ENCODE measurements at regions not wholly inside any gene's neighbourhood (a gene's known extent, or its start where the extent isn't known, plus 50 kb on each side); places are given as distances from the start of the nearest gene placed in this dataset.

GRCh38 chr5:145500710-145501109, 334.4 kb downstream of the PRELID2 start:
- no peak overlapping the region for H3K9ac ChIP-seq (ENCODE audit: low read length)
- no peak overlapping the region for H3K27ac ChIP-seq (ENCODE audit: low read depth, low read length)
- H3K4me3 ChIP-seq (ENCODE audit: low read depth in 1 of 2, low read length in 2 of 2), result no peak overlapping the region
- no peaks in the 10 kb centered on the region for H3K27me3 ChIP-seq (ENCODE audit: control insufficient read depth in 1 of 2, insufficient read depth in 2 of 2, low read length in 2 of 2)
- H3K9me3 ChIP-seq (ENCODE audit: low read length), result no peaks in the 10 kb centered on the region
- H3K4me1 ChIP-seq (ENCODE audit: insufficient read depth, low read length), result no peaks in the 10 kb centered on the region
- H3K36me3 ChIP-seq (ENCODE audit: insufficient read depth, low read length), result no peaks in the 10 kb centered on the region

- Histone ChIP-seq H3K4me1 (ENCODE audit: insufficient read depth, low read length) (no peaks in the 10 kb centered on the region), H3K4me3 (ENCODE audit: low read depth in 1 of 2, low read length in 2 of 2) (no peak overlapping the region), H3K9me3 (ENCODE audit: low read length) (no peaks in the 10 kb centered on the region), H3K36me3 (ENCODE audit: insufficient read depth, low read length) (no peaks in the 10 kb centered on the region), H3K9ac (ENCODE audit: low read length) (no peak overlapping the region), H3K27ac (ENCODE audit: low read depth, low read length) (no peak overlapping the region), H3K27me3 (ENCODE audit: control insufficient read depth in 1 of 2, insufficient read depth in 2 of 2, low read length in 2 of 2) (no peaks in the 10 kb centered on the region)
Measured at GRCh38 chr5:145499483-145499882, 335.7 kb downstream of the PRELID2 start.

- H3K4me3 ChIP-seq (ENCODE audit: low read depth in 1 of 2, low read length in 2 of 2), result no peak overlapping the region
Measured at GRCh38 chr5:145497052-145497451, 338.1 kb downstream of the PRELID2 start.

GRCh38 chr5:145495741-145496140, 339.4 kb downstream of the PRELID2 start:
- Histone ChIP-seq H3K27me3 (ENCODE audit: control insufficient read depth in 1 of 2, insufficient read depth in 2 of 2, low read length in 2 of 2) (no peaks in the 10 kb centered on the region), H3K27ac (ENCODE audit: low read depth, low read length) (no peak overlapping the region)

More at GRCh38 chr5:145497052-145497451, 338.1 kb downstream of the PRELID2 start:
- Histone ChIP-seq H3K36me3 (ENCODE audit: insufficient read depth, low read length) (no peaks in the 10 kb centered on the region), H3K9me3 (ENCODE audit: low read length) (no peaks in the 10 kb centered on the region), H3K9ac (ENCODE audit: low read length) (no peak overlapping the region), H3K27me3 (ENCODE audit: control insufficient read depth in 1 of 2, insufficient read depth in 2 of 2, low read length in 2 of 2) (no peaks in the 10 kb centered on the region), H3K27ac (ENCODE audit: low read depth, low read length) (no peak overlapping the region), H3K4me1 (ENCODE audit: insufficient read depth, low read length) (no peaks in the 10 kb centered on the region)

GRCh38 chr5:145495196-145495595, 339.9 kb downstream of the PRELID2 start:
- H3K27ac ChIP-seq (ENCODE audit: low read depth, low read length), result no peak overlapping the region
- no peaks in the 10 kb centered on the region for H3K36me3 ChIP-seq (ENCODE audit: insufficient read depth, low read length)
- no peaks in the 10 kb centered on the region for H3K27me3 ChIP-seq (ENCODE audit: control insufficient read depth in 1 of 2, insufficient read depth in 2 of 2, low read length in 2 of 2)
- H3K9ac ChIP-seq (ENCODE audit: low read length), result no peak overlapping the region
- no peaks in the 10 kb centered on the region for H3K4me1 ChIP-seq (ENCODE audit: insufficient read depth, low read length)
- H3K4me3 ChIP-seq (ENCODE audit: low read depth in 1 of 2, low read length in 2 of 2), result no peak overlapping the region
- H3K9me3 ChIP-seq (ENCODE audit: low read length), result no peaks in the 10 kb centered on the region

More at GRCh38 chr5:145495741-145496140, 339.4 kb downstream of the PRELID2 start:
- H3K4me1 ChIP-seq (ENCODE audit: insufficient read depth, low read length), result no peaks in the 10 kb centered on the region
- no peaks in the 10 kb centered on the region for H3K9me3 ChIP-seq (ENCODE audit: low read length)
- H3K36me3 ChIP-seq (ENCODE audit: insufficient read depth, low read length), result no peaks in the 10 kb centered on the region
- no peak overlapping the region for H3K9ac ChIP-seq (ENCODE audit: low read length)
- no peak overlapping the region for H3K4me3 ChIP-seq (ENCODE audit: low read depth in 1 of 2, low read length in 2 of 2)

GRCh38 chr5:145493435-145493834, 341.7 kb downstream of the PRELID2 start:
- H3K27ac ChIP-seq (ENCODE audit: low read depth, low read length), result no peak overlapping the region
- H3K9ac ChIP-seq (ENCODE audit: low read length), result no peak overlapping the region
- H3K4me3 ChIP-seq (ENCODE audit: low read depth in 1 of 2, low read length in 2 of 2), result no peak overlapping the region
- no peaks in the 10 kb centered on the region for H3K9me3 ChIP-seq (ENCODE audit: low read length)
- no peaks in the 10 kb centered on the region for H3K27me3 ChIP-seq (ENCODE audit: control insufficient read depth in 1 of 2, insufficient read depth in 2 of 2, low read length in 2 of 2)
- H3K4me1 ChIP-seq (ENCODE audit: insufficient read depth, low read length), result no peaks in the 10 kb centered on the region
- H3K36me3 ChIP-seq (ENCODE audit: insufficient read depth, low read length), result no peaks in the 10 kb centered on the region

- Histone ChIP-seq H3K4me3 (ENCODE audit: low read depth in 1 of 2, low read length in 2 of 2) (no peak overlapping the region), H3K4me1 (ENCODE audit: insufficient read depth, low read length) (no peaks in the 10 kb centered on the region), H3K9ac (ENCODE audit: low read length) (no peak overlapping the region), H3K36me3 (ENCODE audit: insufficient read depth, low read length) (no peaks in the 10 kb centered on the region), H3K9me3 (ENCODE audit: low read length) (no peaks in the 10 kb centered on the region), H3K27me3 (ENCODE audit: control insufficient read depth in 1 of 2, insufficient read depth in 2 of 2, low read length in 2 of 2) (no peaks in the 10 kb centered on the region), H3K27ac (ENCODE audit: low read depth, low read length) (no peak overlapping the region)
Measured at GRCh38 chr5:145489516-145489915, 345.6 kb downstream of the PRELID2 start.

- Histone ChIP-seq H3K9me3 (ENCODE audit: low read length) (no peaks in the 10 kb centered on the region), H3K4me3 (ENCODE audit: low read depth in 1 of 2, low read length in 2 of 2) (no peak overlapping the region), H3K9ac (ENCODE audit: low read length) (no peak overlapping the region), H3K27ac (ENCODE audit: low read depth, low read length) (no peak overlapping the region), H3K36me3 (ENCODE audit: insufficient read depth, low read length) (no peaks in the 10 kb centered on the region), H3K4me1 (ENCODE audit: insufficient read depth, low read length) (no peaks in the 10 kb centered on the region), H3K27me3 (ENCODE audit: control insufficient read depth in 1 of 2, insufficient read depth in 2 of 2, low read length in 2 of 2) (no peaks in the 10 kb centered on the region)
Measured at GRCh38 chr5:145484158-145484557, 351.0 kb downstream of the PRELID2 start.

GRCh38 chr5:145483212-145483611, 351.9 kb downstream of the PRELID2 start:
- no peak overlapping the region for H3K27ac ChIP-seq (ENCODE audit: low read depth, low read length)
- H3K4me1 ChIP-seq (ENCODE audit: insufficient read depth, low read length), result no peaks in the 10 kb centered on the region
- no peaks in the 10 kb centered on the region for H3K27me3 ChIP-seq (ENCODE audit: control insufficient read depth in 1 of 2, insufficient read depth in 2 of 2, low read length in 2 of 2)
- no peak overlapping the region for H3K4me3 ChIP-seq (ENCODE audit: low read depth in 1 of 2, low read length in 2 of 2)
- H3K36me3 ChIP-seq (ENCODE audit: insufficient read depth, low read length), result no peaks in the 10 kb centered on the region
- no peaks in the 10 kb centered on the region for H3K9me3 ChIP-seq (ENCODE audit: low read length)
- no peak overlapping the region for H3K9ac ChIP-seq (ENCODE audit: low read length)

- Histone ChIP-seq H3K9me3 (ENCODE audit: low read length) (no peaks in the 10 kb centered on the region), H3K9ac (ENCODE audit: low read length) (no peak overlapping the region), H3K36me3 (ENCODE audit: insufficient read depth, low read length) (no peaks in the 10 kb centered on the region), H3K27ac (ENCODE audit: low read depth, low read length) (no peak overlapping the region), H3K27me3 (ENCODE audit: control insufficient read depth in 1 of 2, insufficient read depth in 2 of 2, low read length in 2 of 2) (no peaks in the 10 kb centered on the region), H3K4me3 (ENCODE audit: low read depth in 1 of 2, low read length in 2 of 2) (no peak overlapping the region), H3K4me1 (ENCODE audit: insufficient read depth, low read length) (no peaks in the 10 kb centered on the region)
Measured at GRCh38 chr5:145479857-145480256, 355.3 kb downstream of the PRELID2 start.

GRCh38 chr5:145479271-145479670, 355.9 kb downstream of the PRELID2 start:
- H3K9ac ChIP-seq (ENCODE audit: low read length), result no peak overlapping the region
- H3K27me3 ChIP-seq (ENCODE audit: control insufficient read depth in 1 of 2, insufficient read depth in 2 of 2, low read length in 2 of 2), result no peaks in the 10 kb centered on the region
- no peak overlapping the region for H3K27ac ChIP-seq (ENCODE audit: low read depth, low read length)
- no peaks in the 10 kb centered on the region for H3K4me1 ChIP-seq (ENCODE audit: insufficient read depth, low read length)
- H3K4me3 ChIP-seq (ENCODE audit: low read depth in 1 of 2, low read length in 2 of 2), result no peak overlapping the region
- H3K9me3 ChIP-seq (ENCODE audit: low read length), result no peaks in the 10 kb centered on the region
- H3K36me3 ChIP-seq (ENCODE audit: insufficient read depth, low read length), result no peaks in the 10 kb centered on the region

GRCh38 chr5:145478651-145479050, 356.5 kb downstream of the PRELID2 start:
- Histone ChIP-seq H3K36me3 (ENCODE audit: insufficient read depth, low read length) (no peaks in the 10 kb centered on the region), H3K27me3 (ENCODE audit: control insufficient read depth in 1 of 2, insufficient read depth in 2 of 2, low read length in 2 of 2) (no peaks in the 10 kb centered on the region), H3K9ac (ENCODE audit: low read length) (no peak overlapping the region), H3K27ac (ENCODE audit: low read depth, low read length) (no peak overlapping the region), H3K4me1 (ENCODE audit: insufficient read depth, low read length) (no peaks in the 10 kb centered on the region), H3K9me3 (ENCODE audit: low read length) (no peaks in the 10 kb centered on the region), H3K4me3 (ENCODE audit: low read depth in 1 of 2, low read length in 2 of 2) (no peak overlapping the region)

Measured in muscle layer of colon (tissue), 2 donors.